PC-3 (cell line): ENCODE measurements at regions not wholly inside any gene's neighbourhood (a gene's known extent, or its start where the extent isn't known, plus 50 kb on each side); places are given as distances from the start of the nearest gene placed in this dataset.

Source experiments
- ATAC-seq: fragments of 200-7000 bp; cut with Tn5 transposase; 2 replicates; pipeline ENCODE4 v1.9.1; 2020; ENCODE audit warnings: mild to moderate bottlenecking, moderate library complexity
- BruUV-seq: library from RNA; stranded (reverse); fragments of 400-500 nt; replicated peaks from 2 replicates; lab custom pipeline; 2021; lab: Mats Ljungman, UMichigan
- CTCF ChIA-PET: fragments of 300-600 bp; sonication (Branson Sonifier 250); formaldehyde crosslinking; loops from one replicate; lab custom pipeline; 2022; ENCODE audit warnings: antibody characterized with exemption; lab: Charles Lee
- POLR2A ChIA-PET: fragments of 300-600 bp; sonication (Branson Sonifier 250); formaldehyde crosslinking; loops from one replicate; lab custom pipeline; 2022; ENCODE audit warnings: antibody characterized with exemption; ENCODE audit not compliant: unreplicated experiment; lab: Charles Lee
- DNase-seq: peaks from one replicate; pipeline ENCODE4 v3.0.0-alpha.2; 2015
- H2AFZ ChIP-seq: fragments of 300-600 bp; sonication (generic); 2 replicates; pipeline ENCODE4 v1.6.0; 2016; ENCODE audit warnings: antibody characterized with exemption, low read length
- H3F3A ChIP-seq: fragments of 300-600 bp; sonication (generic); one replicate; pipeline ENCODE4 v1.6.0; 2017; ENCODE audit warnings: antibody characterized with exemption, low read length, control low read depth, mild to moderate bottlenecking; ENCODE audit not compliant: unreplicated experiment
- H3K27ac ChIP-seq: fragments of 300-600 bp; sonication (generic); 2 replicates; pipeline ENCODE4 v1.5.1; 2016; ENCODE audit warnings: mild to moderate bottlenecking, low read length
- H3K27me3 ChIP-seq: fragments of 300-600 bp; sonication (generic); 2 replicates; pipeline ENCODE4 v1.6.1; 2016; ENCODE audit warnings: low read length, mixed read lengths
- H3K36me3 ChIP-seq: fragments of 300-600 bp; sonication (generic); 2 replicates; pipeline ENCODE4 v1.6.1; 2016; ENCODE audit warnings: low read depth, mixed run types, low read length, mixed read lengths
- H3K4me1 ChIP-seq: fragments of 300-600 bp; sonication (generic); 2 replicates; pipeline ENCODE4 v1.5.1; 2016; ENCODE audit warnings: low read length; ENCODE audit not compliant: insufficient read depth
- H3K4me2 ChIP-seq: fragments of 300-600 bp; sonication (generic); 2 replicates; pipeline ENCODE4 v1.6.0; 2016; ENCODE audit warnings: low read length
- H3K4me3 ChIP-seq: fragments of 300-600 bp; sonication (generic); 2 replicates; pipeline ENCODE4 v1.5.1; 2016; ENCODE audit warnings: mild to moderate bottlenecking, low read length, mixed read lengths
- H3K79me2 ChIP-seq: fragments of 300-600 bp; sonication (generic); 2 replicates; pipeline ENCODE4 v1.6.1; 2017; ENCODE audit warnings: low read length, mixed read lengths
- H3K9ac ChIP-seq: fragments of 300-600 bp; sonication (generic); 2 replicates; pipeline ENCODE4 v1.6.0; 2016; ENCODE audit warnings: mild to moderate bottlenecking, low read length
- H3K9me2 ChIP-seq: fragments of 300-600 bp; sonication (generic); replicated peaks from 2 replicates; pipeline ENCODE4 v1.6.1; 2016; ENCODE audit warnings: mixed run types, low read length, mixed read lengths
- H3K9me3 ChIP-seq: fragments of 300-600 bp; sonication (generic); 2 replicates; pipeline ENCODE4 v1.6.1; 2016; ENCODE audit warnings: low read length, mixed read lengths
- H4K20me1 ChIP-seq: fragments of 300-600 bp; sonication (generic); 2 replicates; pipeline ENCODE4 v1.6.1; 2016; ENCODE audit warnings: low read length, mixed read lengths
- EZH2 ChIP-seq: fragments of 300-600 bp; sonication (generic); IDR thresholded peaks from one replicate; pipeline ENCODE4 v1.6.1; 2017; ENCODE audit warnings: antibody characterized with exemption, mild to moderate bottlenecking, low read length; ENCODE audit not compliant: unreplicated experiment
- EZH2phosphoT487 ChIP-seq: fragments of 300-600 bp; sonication (generic); IDR thresholded peaks from 2 replicates; pipeline ENCODE4 v1.6.1; 2018; ENCODE audit warnings: mild to moderate bottlenecking, antibody characterized with exemption, low read length, borderline replicate concordance
- intact Hi-C: fragments of 100-400 bp; cut with micrococcal nuclease; formaldehyde crosslinking; loops from 2 replicates; pipeline ENCODE4 v1.9.0; 2023
- TF ChIP-seq, protein P1 (sequence below): fragments of 300-600 bp; sonication (generic); conservative IDR thresholded peaks from 2 replicates; pipeline ENCODE4 v1.5.1; 2017; ENCODE audit warnings: antibody characterized with exemption, low read depth, mild to moderate bottlenecking, low read length

DNA sequence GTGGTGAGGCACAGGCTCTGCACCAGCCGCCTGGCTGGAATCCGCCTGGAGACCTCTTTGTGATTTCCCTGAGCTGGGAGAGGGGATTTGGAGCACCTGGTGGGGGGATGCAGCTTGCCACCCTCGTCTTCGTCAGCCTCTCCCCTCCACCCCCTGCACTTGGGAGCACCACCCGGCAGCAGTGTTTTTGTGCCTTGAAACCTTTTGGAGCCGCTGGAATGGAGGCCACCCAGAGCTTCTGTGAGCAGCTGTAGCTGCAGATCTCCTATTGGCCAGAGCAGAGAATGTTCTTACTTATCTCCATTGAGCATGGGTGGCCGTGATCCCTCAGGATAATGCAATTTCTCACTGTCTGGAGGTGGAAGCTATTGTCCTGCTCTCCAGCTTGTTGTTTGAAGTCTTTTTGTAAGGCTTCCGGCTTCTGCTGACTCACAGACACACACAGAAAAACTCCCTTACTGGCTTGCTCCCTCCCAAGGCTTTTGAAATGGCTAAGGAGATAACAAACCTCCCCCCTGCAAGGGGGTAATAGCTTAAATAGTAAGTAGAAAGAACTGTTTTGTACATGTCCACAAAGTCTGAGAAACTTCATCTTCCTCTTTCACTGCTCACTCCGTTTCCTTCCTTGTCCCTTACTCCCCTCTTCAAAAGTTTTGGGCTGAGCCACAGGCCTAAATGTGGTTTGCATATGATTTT lies 271.2 kb downstream of the PRL start:
- Histone ChIP-seq H3F3A (no peaks in the 10 kb centered on the region), H3K4me3 (no peak overlapping the region), H4K20me1 (no peaks in the 10 kb centered on the region), H3K9me3 (no peaks in the 10 kb centered on the region), H3K79me2 (no peaks in the 10 kb centered on the region), H3K4me1 (peaks cover 4% of the 10 kb centered on the region; the same call in 1 of the 2 replicates), H3K27ac (no peak overlapping the region), H3K9me2 (no peaks in the 10 kb centered on the region), H2AFZ (peak overlapping the region; percentile 41; the same call in 1 of the 2 replicates), H3K36me3 (no peaks in the 10 kb centered on the region), H3K4me2 (no peak overlapping the region), H3K9ac (no peak overlapping the region), H3K27me3 (no peaks in the 10 kb centered on the region)
- DNase-seq (peak; percentile 30), ATAC-seq (peak; percentile 71)
- TF ChIP-seq EZH2 (no peak), EZH2phosphoT487 (no peak)
- TF ChIP-seq, protein P1, sequence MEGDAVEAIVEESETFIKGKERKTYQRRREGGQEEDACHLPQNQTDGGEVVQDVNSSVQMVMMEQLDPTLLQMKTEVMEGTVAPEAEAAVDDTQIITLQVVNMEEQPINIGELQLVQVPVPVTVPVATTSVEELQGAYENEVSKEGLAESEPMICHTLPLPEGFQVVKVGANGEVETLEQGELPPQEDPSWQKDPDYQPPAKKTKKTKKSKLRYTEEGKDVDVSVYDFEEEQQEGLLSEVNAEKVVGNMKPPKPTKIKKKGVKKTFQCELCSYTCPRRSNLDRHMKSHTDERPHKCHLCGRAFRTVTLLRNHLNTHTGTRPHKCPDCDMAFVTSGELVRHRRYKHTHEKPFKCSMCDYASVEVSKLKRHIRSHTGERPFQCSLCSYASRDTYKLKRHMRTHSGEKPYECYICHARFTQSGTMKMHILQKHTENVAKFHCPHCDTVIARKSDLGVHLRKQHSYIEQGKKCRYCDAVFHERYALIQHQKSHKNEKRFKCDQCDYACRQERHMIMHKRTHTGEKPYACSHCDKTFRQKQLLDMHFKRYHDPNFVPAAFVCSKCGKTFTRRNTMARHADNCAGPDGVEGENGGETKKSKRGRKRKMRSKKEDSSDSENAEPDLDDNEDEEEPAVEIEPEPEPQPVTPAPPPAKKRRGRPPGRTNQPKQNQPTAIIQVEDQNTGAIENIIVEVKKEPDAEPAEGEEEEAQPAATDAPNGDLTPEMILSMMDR, result no peak
- ChIA-PET CTCF (no interaction called here), POLR2A (no interaction called here)
- BruUV-seq, result no TSS peak
- intact Hi-C loops, result no loop called here

DNA sequence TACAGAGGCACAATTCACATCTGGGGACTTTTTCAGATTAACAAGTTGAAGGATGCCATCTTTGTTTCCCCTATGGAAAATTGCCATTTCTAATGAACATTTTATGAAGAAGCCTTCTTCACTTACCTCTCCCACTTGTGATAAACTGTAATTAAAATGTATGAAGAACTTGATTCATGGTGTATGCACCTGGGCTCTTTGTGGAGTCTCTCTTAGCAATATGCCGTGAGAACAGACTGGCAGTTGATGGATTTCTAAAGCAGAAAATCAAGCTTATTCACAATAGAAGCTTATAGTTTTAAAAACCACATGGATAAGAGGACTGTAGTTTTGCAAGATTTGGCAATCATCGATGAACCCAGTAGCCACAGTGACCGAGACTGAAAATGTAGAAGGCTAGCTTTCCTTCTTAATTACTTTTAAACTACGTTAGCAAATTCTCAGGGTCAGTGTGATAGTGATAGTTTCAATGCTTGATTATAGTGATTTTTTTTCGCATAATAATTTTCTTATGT lies 270.6 kb downstream of the PRL start:
- H3K9me2 ChIP-seq, result no peaks in the 10 kb centered on the region
- POLR2A ChIA-PET, result no interaction called here
- no peak overlapping the region for H3K4me3 ChIP-seq
- intact Hi-C loops, result no loop called here
- DNase-seq, result no peak
- no peak overlapping the region for H3K27ac ChIP-seq
- ATAC-seq, result no peak
- H3K4me2 ChIP-seq, result no peak overlapping the region
- BruUV-seq, result no TSS peak
- H3F3A ChIP-seq, result no peaks in the 10 kb centered on the region
- TF ChIP-seq EZH2, result no peak
- TF ChIP-seq, protein P1, result no peak
- TF ChIP-seq EZH2phosphoT487, result no peak
- H2AFZ ChIP-seq, result peak overlapping the region; percentile 41; the same call in 1 of the 2 replicates
- H3K79me2 ChIP-seq, result no peaks in the 10 kb centered on the region
- CTCF ChIA-PET, result no interaction called here
- H4K20me1 ChIP-seq, result no peaks in the 10 kb centered on the region
- no peaks in the 10 kb centered on the region for H3K36me3 ChIP-seq
- peaks cover 4% of the 10 kb centered on the region; the same call in 1 of the 2 replicates for H3K4me1 ChIP-seq
- H3K27me3 ChIP-seq, result no peaks in the 10 kb centered on the region
- H3K9me3 ChIP-seq, result no peaks in the 10 kb centered on the region
- H3K9ac ChIP-seq, result no peak overlapping the region

DNA sequence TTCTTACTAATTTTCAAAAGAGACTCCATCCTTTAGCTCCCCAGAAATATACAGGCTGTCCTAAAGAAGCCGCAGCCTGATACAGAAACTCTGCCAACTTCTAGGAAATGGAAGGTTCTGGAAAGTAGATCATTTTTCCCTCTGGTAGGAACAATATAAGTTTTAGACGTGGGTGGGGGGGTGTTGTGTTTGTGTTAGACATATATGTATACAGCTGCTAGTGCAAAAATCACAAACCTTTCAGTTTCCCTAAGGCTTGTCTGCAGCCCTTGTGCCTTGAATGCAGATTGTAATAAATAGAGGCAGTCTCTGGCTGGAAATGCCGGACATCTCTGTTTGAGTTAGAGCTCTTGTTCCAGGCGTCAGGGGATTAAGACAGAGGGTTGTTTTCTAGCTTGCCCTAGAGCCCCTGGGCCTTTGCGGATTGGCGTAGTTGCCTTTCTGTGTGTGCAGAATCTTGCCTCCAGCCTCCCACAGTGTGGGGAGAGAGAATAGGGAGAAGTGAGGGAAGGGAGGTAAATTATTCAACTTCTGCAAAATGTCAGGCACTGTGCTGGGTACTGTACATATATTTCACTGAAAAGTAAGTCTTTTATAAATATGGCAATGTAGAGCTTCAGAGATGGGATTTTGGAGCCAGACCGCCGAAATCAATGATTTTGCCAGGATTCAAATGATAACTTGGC lies 269.7 kb downstream of the PRL start:
- Histone ChIP-seq H3K27me3 (no peaks in the 10 kb centered on the region), H3K9me2 (no peaks in the 10 kb centered on the region), H3K36me3 (no peaks in the 10 kb centered on the region), H3K4me1 (peaks cover 4% of the 10 kb centered on the region; the same call in 1 of the 2 replicates), H3K4me3 (no peak overlapping the region), H3K4me2 (no peak overlapping the region), H3K9ac (no peak overlapping the region), H4K20me1 (no peaks in the 10 kb centered on the region), H3K9me3 (no peaks in the 10 kb centered on the region), H3K79me2 (no peaks in the 10 kb centered on the region), H3K27ac (no peak overlapping the region), H2AFZ (no peak overlapping the region), H3F3A (no peaks in the 10 kb centered on the region)
- TF ChIP-seq, protein P1, result no peak
- TF ChIP-seq EZH2phosphoT487 (no peak), EZH2 (no peak)
- ChIA-PET POLR2A (no interaction called here), CTCF (no interaction called here)
- intact Hi-C loops, result no loop called here
- no peak for DNase-seq
- BruUV-seq, result no TSS peak
- ATAC-seq, result no peak
